Fibroblast of mammary gland (primary cell): ENCODE measurements at regions not wholly inside any gene's neighbourhood (a gene's known extent, or its start where the extent isn't known, plus 50 kb on each side); places are given as distances from the start of the nearest gene placed in this dataset.

Source experiments
- DNase-seq: peaks from one replicate; pipeline ENCODE4 v3.0.0-alpha.2; 2010; ENCODE audit warnings: low read depth
- H3K4me3 ChIP-seq: 2 replicates; pipeline ENCODE4 v1.5.1; 2011; ENCODE audit warnings: low read depth, mild to moderate bottlenecking, low read length, moderate library complexity; ENCODE audit not compliant: control insufficient read depth
- CTCF ChIP-seq: conservative IDR thresholded peaks from 2 replicates; pipeline ENCODE4 v1.5.1; 2011; ENCODE audit warnings: low read depth, low read length, inconsistent platforms; ENCODE audit not compliant: control insufficient read depth, insufficient read depth

- no peak for DNase-seq
- no peak for TF ChIP-seq CTCF
- no peak overlapping the region for H3K4me3 ChIP-seq
These were observed 107.4 kb downstream of the HMX1 start for GRCh38 chr4:8763966-8764901.

GRCh38 chr4:8762951-8763735, 108.5 kb downstream of the HMX1 start:
- no peak overlapping the region for H3K4me3 ChIP-seq
- TF ChIP-seq CTCF, result no peak
- DNase-seq, result no peak

GRCh38 chr4:8762356-8762755, 109.3 kb downstream of the HMX1 start:
- H3K4me3 ChIP-seq, result no peak overlapping the region
- TF ChIP-seq CTCF, result no peak
- peak; percentile 1 for DNase-seq

- TF ChIP-seq CTCF, result no peak
- no peak for DNase-seq
- no peak overlapping the region for H3K4me3 ChIP-seq
These were observed 109.8 kb downstream of the HMX1 start for GRCh38 chr4:8761824-8762205.

GRCh38 chr4:8761167-8761823, 110.3 kb downstream of the HMX1 start:
- no peak for DNase-seq
- TF ChIP-seq CTCF, result no peak
- H3K4me3 ChIP-seq, result no peak overlapping the region

- TF ChIP-seq CTCF, result no peak
- no peak overlapping the region for H3K4me3 ChIP-seq
- DNase-seq, result no peak
These were observed 111.1 kb downstream of the HMX1 start for GRCh38 chr4:8760561-8760960.
